GM21723 (cell line): ENCODE measurements at regions not wholly inside any gene's neighbourhood (a gene's known extent, or its start where the extent isn't known, plus 50 kb on each side); places are given as distances from the start of the nearest gene placed in this dataset.

ENCODE experiments used
- ATAC-seq: cut with Tn5 transposase; IDR thresholded peaks from one replicate; pipeline ENCODE4 v1.9.1; 2021; ENCODE audit warnings: mild to moderate bottlenecking, moderate library complexity; ENCODE audit not compliant: unreplicated experiment

DNA sequence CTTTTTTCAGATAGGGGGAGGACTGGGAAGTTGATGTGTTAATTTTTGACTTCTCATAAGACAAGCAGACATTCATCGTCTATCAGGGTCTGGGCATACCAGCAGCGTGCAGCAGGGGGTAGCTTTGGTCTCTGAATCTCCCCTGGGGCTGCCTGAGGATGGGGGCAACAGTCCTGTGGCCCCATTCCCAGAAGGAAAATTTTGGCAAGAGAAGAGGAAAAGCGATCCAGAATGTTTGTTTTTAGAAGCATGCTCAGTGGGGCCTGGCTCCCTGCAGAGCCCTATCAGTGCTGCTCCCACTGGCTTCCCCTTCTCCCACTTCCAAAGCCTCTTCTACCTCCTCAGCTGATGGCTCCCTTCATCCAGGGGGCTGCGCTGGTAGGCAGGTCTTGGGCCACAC is 194.8 kb upstream of the IL12B start:
- no peak for ATAC-seq

DNA sequence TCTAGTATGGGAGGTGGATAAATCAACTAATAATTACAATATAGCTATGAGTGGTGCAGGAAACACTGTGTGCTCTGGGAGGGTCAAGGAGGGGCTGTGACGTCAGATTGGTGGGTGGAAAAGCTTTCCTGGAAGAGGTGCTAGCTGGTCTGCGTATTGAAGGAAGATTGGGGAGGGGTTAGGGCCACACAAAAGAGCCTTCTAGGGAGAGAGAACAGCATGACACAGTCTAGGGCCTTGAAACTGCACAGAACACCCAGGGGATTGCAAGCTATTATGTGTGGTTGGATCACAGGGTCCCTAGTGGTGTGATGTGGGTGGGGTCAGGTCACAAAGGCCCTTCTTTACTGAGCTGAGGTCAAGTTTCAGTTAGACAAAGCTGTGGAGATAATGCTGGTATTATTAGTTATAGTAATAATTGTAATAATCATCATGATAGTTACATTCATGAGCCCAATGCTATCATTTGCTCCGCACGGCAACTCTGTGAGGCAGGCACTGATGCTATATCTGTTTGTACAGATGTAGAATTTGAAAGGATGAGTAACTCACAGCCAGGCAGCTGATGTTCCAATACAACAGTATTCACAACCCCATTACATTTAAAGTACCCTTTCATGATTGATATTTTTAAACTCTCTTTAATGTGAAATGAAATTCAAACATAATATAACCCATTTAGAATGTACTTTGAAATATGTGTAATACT is 197.4 kb upstream of the IL12B start:
- ATAC-seq = no peak

DNA sequence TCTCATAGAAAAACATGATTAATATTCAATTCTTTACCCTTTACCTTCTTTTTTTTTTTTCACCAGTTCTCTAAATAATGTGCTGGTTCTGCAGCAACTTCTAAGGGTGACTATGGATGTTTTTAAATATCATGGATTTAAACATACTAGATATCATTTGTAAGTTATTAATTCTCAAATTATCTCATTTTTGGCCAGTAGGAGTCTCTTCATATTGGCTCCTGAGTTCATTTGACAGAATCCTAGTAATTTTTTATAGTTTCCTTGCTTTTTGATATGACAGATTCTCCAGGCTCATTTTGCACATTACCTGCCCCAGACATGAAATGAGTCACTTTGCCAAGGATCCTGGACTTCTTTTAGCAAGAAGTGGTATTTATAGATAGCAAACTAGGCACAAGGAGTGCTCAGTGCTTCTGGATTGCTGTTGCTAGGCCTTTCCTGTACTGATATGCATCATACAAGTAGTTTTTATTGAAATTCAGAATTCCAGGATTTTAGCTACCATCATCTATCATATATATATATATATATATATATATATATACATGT is 201.3 kb upstream of the IL12B start:
- ATAC-seq = no peak

DNA sequence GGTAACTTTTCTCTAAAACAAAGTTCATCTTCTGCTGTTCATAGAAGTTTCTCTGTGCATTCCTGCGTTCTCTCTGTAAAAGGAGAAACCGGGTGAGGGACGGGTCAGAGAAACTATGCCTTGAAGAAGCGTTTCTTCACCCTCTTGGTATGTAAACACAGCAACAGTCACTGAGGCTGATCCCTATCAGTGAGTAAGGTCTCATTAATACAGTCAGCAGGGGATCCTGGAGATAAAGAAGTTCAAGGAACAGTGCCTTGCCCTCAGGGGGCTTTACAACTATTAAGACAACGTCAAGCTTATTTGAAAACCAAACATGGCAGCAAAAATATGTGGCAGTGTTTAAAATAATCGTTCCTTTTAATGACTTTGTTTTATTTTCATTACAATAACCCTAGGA is 202.9 kb upstream of the IL12B start:
- no peak for ATAC-seq

DNA sequence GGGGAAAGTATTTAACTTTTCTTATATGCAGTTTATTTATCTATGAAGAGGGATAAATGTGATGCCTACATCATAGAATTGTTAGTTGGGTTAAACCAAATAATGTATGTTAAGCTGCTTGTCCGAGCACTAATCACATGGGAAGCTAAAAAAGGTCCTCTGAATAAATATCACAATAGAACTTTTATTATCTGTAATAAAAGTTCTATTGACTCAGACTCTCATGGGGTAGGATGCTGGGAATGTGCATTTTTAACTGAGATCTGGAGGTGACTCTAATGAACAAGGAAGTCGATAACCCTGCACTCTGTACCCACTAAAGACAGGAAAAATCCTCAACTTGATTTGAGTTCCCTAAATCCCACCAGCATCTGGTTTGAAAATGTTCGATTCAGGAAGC is 205.9 kb upstream of the IL12B start:
- no peak for ATAC-seq

DNA sequence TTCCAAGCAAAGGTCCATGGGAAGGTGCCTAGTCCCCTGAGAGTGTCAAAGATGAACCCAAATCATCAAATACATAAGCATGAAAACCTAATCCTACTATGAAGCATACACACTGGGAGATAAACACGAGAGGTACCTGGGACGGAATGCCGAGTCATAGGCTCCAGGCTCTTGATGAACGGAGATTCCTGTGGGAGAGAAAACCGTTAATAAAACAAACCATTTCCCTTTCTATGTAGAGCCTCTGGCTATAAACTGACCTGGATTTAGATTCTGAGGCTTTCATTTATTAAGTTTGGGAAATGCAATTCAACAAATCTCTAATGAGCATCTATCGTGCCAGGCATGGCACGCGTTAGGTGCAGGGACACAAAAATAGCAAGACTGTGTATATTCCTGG is 206.4 kb upstream of the IL12B start:
- no peak for ATAC-seq

DNA sequence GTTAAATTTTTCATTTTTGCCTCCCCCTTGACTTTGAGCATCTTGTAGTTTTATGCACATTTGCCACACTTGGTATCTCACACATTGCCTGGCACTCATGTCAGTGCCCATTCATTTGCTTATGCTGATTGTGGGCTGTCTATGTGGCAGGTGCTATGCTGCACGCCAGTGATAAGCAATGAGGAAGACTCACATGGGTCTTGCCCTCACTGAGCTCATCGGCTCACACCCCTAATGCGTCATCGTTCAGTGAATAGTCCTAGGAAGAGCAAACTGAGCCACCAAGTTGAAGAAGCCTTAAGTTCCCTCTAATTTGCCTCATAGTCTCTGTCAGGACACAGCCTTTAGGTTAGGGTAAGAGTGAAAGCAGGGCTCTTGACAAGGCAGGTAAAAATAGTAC is 209.4 kb upstream of the IL12B start:
- ATAC-seq = no peak

DNA sequence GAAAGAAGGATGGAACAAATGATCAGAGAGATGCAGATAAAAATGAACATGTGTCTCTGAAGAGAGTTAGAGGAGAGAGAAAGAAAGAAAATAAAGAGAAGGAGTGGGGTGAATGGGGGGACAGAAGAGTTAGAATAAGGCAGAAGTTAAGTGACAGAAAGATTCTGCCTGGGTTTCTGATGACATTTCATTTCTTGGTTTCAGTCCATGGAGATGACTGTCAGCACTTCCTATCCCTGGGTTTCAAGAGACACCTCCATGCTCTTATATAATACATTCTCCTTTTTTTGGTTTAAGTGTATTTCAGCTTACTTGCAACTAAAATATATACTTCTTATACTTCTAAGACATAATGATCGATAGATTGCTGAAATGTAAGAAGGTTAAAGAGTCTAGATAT is 213.0 kb upstream of the IL12B start:
- no peak for ATAC-seq

DNA sequence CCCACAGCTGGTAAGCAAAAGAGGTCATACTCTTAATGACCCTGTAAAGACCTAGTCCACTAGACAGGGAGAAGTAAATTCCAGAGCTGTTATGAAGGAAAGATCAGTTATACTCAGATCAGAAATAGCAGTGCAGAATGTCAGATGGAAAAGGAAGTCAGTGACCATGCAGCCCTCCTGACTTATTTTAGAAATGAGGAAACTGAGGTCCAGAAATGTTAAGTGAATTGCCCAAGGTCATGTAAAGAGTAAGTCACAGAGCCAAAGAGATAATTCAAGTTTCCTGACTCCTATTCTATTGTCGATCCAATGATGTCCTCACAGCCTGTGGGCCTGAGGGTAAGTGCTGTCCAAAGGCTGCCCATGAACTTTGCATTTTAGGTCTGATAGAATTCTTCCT is 214.9 kb upstream of the IL12B start:
- no peak for ATAC-seq

DNA sequence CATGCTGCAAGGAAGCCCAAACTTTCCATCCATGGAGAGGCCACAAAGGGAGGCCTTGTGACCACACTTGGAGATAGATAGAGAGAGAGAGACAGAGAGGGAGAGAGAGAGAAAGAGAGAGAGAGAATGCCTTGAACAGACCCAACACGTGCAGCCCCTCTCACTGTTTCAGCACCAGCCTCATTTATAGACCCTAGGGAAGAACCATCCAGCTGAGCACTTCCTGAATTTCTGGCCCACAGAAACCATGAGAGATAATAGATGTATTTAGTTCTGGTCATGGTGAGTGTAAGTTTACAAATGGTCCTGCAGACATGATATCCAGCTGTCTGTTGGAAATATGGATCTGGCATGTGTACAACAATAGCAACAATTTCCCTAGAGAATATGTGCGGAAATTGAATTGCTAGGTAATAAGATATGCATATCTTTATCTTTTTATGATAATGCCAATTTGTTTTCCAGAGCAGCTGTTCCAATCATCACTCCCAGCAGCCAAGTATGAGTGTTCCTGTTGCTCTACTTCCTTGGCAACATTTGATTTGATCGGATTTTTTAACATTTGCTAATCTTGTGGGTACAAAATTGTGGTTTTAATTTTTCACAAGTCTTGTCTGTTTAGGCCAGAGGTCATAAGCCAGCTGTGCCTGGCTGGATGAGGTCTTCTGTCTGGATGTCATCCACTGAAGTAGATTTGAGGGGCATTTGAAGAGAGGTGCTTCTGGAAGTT is 217.3 kb upstream of the IL12B start:
- no peak for ATAC-seq

DNA sequence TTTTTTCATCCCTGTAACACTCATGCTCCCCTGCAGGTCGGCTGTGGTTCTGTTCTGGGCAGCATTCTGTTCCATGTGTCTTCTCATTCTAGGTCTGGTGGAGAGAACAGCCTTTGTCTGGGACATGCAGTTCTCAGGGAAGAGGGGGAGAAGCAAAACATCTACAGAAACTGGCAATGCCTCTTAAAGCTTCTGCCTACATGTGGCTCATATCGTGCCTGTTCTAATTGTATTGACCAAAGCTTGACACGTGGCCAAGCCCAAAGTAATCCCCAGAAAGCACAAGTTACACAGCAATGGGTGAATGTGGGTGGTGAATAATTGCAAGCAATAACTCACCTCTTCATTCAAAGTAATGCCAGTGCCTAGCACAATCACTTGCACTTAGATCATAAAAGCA is 218.2 kb upstream of the IL12B start:
- no peak for ATAC-seq

DNA sequence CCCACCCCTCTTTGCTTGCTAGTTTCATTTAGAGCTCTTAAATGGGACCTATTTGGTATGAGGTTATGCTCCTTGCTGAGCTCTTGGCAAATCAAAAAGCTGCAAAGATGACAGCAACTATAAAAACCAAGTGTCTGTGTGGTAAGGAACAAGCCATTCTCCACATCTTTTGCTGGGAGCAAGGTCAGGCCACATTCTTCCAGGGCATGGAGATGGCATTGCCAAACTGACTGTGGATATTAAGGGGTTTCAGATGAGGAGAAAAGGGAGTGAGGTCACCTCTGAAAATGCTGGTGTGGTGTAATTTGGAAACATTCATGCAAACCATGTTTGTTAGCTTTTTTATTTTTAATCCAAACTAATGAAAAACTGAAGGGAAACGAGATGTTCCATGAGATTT is 218.8 kb upstream of the IL12B start:
- ATAC-seq = no peak

DNA sequence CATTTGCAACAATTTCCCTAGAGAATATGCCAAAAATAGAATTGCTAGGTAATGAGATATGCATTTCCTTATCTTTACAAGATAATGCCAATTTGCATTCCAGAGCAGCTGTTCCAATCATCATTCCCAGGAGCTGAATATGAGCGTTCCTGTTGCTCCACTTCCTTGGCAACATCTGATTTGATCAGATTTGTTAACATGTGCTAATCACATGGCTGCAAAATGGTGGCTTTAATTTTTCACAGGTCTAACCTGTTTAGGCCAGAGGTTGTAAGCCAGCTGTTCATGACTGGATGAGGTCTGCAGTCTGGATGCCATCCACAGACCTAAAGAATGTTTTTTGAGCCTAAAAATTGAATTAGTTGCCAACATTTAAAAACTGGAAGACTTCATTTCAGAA is 220.7 kb upstream of the IL12B start:
- no peak for ATAC-seq

DNA sequence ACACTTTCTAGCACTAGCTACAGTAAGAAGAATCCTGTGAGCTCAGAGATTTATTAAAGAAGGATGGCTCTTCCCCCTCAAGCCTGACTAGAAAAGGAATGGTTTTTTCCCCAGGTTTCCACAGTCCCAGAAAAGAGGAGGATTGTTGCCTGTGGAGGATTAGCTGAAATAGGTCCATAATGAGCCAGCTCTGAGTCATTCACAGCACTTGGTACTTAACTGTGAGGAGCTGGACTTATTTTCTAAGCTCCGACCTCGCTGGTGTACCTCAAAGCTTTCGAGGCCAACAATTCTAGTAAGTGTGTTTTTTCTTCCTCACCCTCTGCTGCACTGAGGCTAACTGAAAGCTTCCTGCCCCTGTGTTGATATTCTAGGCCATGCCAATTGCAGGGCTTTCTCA is 222.5 kb upstream of the IL12B start:
- ATAC-seq = no peak

DNA sequence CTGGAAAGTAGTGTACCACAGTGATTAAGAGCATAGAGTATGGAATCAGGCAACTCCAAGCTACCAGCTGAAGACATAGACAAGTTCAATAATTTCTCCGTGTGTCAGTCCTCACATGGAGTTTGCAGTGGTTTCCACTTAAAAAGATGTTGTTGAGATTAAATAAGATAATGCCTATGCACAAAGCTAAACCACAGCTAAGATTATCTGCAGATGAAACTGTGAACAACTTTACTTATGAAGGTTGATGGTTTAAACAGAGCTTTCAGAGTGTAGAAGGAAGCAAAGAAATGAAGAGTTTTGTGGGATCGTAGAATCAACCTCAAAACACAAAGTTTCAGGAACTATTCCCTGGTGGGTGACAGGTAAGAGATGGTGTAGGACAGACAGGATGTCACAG is 223.5 kb upstream of the IL12B start:
- no peak for ATAC-seq

DNA sequence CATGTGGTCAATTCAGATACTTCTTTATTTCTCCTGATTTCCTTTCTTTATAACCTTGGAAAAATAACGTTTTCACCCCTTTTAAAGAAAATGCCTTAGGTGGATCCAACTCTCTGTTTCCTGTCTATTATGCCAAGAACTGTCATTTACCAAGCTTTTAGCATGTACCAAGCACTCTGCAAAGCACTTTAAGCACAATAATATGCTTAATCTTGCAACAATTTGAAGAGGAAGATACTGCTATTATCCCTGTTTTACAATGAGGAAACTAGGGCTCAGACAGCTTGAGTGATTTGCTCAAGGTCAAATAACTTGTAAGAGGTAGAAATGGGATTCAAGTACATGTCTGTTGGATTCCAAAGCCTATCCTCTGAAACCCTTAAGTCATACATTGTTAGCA is 224.8 kb upstream of the IL12B start:
- no peak for ATAC-seq

DNA sequence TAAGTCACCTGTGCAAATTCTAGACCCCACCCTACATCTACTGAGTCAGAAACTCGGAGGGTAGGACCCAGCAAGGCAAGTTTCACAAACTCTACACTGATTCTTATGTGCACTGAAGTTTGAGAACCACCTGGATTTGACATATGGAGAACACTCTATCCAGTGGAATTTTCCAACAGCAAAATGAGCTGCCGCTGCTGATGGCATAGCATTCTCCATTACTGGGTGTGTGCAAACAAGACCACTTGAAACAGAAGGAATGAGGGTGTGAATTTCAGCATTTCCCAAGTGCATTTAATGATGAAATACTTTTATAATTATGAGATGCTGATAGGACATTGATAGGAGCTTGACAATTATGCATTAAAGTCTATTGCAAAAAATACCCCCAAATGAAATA is 229.1 kb upstream of the IL12B start:
- ATAC-seq = no peak

DNA sequence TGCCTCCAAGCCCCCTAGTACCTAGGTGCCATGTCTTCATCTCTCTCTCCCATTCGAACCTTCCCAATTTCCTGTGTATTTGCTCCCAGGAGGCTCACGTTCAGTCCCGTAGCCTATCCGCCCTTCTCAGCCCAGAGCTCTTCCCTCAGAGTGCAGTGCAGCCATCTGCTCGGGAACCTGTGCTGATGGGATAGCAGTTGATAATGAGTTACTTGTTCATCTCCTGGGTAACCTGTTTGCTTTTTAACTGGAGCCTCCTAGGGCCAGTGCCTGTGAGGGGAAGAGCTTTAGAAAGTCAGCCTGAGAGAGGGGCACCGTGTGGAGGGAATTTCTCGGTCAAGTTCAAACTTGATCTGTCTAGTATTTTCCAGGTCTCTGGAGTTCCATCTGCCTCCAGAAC is 229.8 kb upstream of the IL12B start:
- no peak for ATAC-seq

DNA sequence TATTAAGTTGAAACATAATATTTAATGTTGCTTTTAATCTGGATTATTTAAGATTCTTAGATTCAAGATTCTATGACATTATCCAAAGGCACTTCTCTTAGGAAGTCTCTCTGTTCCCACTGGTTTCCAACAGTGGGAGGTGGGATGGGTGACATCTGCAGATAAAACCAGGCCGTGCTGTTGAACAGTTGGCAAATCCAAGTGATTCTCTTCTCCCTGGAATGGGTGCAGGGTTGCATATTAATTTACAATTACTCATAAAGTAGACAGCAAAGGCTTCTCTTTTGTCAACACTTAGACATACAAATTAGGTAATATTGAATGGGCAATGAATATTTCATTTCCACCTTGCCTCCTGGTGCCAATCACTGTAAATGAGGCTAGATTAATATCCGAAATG is 233.7 kb upstream of the IL12B start:
- no peak for ATAC-seq

DNA sequence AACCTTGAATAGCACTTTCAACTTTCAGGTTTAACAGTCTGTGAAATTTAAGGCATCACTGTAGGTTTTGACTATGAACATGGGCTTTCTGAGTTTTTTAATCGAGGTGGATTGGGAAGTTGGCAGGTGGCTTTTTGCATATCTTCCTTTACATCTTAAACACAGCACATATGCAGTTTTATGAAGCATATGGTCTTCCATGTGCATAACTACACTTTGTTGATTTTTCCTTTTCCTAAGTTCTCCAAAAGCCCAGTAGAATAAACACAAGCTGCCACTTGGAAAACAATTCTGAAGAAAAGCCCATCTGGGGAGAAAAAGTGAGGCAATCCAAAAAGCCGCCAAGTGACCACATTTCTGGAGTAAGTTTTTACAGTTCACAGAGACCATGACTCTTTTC is 236.5 kb upstream of the IL12B start:
- ATAC-seq = no peak

DNA sequence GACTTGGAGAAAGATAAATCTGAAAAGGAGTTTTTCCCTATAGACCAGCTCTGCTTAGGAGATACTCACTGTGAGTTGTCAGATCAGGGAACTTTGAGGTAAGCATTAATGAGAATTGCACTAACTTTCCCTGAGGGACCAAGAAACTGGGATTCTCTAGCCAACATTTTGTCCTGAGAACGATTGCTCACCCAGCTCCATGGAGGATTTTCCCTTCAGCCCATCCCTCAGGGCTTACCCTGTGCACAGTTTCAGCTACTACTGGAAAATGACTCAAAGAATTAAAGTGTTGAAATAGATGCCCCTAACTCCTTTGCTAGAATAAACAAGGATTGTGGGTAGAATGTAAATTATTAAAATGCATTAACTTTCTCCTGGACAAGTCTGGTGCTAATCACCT is 237.2 kb upstream of the IL12B start:
- no peak for ATAC-seq

DNA sequence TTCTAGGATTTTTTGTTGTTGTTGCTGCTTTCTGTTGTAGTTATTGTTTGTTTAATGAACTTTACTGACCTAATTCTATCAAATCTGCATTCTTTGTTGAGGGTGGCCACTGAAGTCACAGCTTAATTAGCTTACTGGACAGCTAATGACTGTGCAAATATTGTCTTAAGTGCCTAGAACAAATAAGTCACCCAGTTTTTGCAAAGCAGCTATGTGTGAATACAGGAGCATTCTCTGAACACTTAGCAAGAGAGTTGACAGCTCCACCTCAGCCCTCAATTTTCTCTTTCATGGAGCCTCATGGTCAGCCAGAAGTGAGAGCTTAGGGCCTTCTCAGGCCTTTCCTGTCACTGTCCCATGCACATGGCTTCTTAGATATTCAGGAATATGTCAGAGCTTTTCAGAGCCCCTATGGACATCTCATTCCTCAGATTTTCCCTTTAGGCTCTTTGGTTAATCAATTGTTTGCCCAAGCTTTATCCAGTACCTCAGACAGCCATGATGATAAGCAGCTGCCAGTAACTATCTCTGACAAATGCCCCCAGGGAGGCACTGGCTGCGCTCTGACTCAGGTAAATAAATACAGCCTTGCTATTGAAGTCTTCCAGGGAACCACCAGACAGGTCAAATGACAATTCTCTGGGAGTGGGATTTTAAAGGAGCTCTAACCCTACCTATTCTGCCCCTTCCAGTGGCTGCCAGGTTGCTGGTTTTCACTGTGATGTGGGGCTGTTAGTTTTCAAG is 241.4 kb upstream of the IL12B start:
- no peak for ATAC-seq
